B cell (primary cell): ENCODE measurements at regions not wholly inside any gene's neighbourhood (a gene's known extent, or its start where the extent isn't known, plus 50 kb on each side); places are given as distances from the start of the nearest gene placed in this dataset.

Experiments used
- ATAC-seq: fragments of 200-7000 bp; cut with Tn5 transposase; one replicate; pipeline ENCODE4 v1.10.0; 2021; ENCODE audit warnings: low read depth, mild to moderate bottlenecking, moderate number of reproducible peaks, moderate library complexity
- CTCF ChIA-PET: fragments of 350-600 bp; sonication (Branson Sonifier 250); formaldehyde crosslinking; loops from one replicate; lab custom pipeline; 2021; ENCODE audit warnings: antibody characterized with exemption, inconsistent platforms; lab: Charles Lee
- POLR2A ChIA-PET: fragments of 350-600 bp; sonication (Branson Sonifier 250); formaldehyde crosslinking; loops from one replicate; lab custom pipeline; 2021; ENCODE audit warnings: antibody characterized with exemption; lab: Charles Lee
- DNase-seq: peaks from one replicate; pipeline ENCODE4 v3.0.0; 2013
- H2AFZ ChIP-seq: 2 replicates; pipeline ENCODE4 v1.6.1; 2012; ENCODE audit warnings: mild to moderate bottlenecking, low read depth, low read length; ENCODE audit not compliant: insufficient read depth, poor library complexity, severe bottlenecking
- H3K27ac ChIP-seq, 2 donors: 1 replicate in 1 of 2; 2 replicates in 1 of 2; pipeline ENCODE4 v1.5.1; 2012 to 2013; ENCODE audit warnings: low read length in 2 of 2, mild to moderate bottlenecking in 2 of 2, moderate library complexity in 1 of 2
- H3K27me3 ChIP-seq, 4 experiments: fragments of 200-600 bp in 1 of 4; sonication (generic) in 1 of 4; replicated peaks in 1 of 4; 1 replicate in 2 of 4; 2 replicates in 2 of 4; pipeline versions ENCODE4 v1.6.1 to v1.7.0; 2013 to 2016; ENCODE audit warnings: low read length in 3 of 4, mild to moderate bottlenecking in 2 of 4, mixed read lengths in 1 of 4, moderate library complexity in 1 of 4; ENCODE audit not compliant: insufficient read depth in 4 of 4, control insufficient read depth in 3 of 4; ENCODE audit errors: control extremely low read depth in 1 of 4
- H3K36me3 ChIP-seq, 2 experiments: replicated peaks in 1 of 2; 1 replicate in 1 of 2; 2 replicates in 1 of 2; pipeline versions ENCODE4 v1.6.1 to v1.7.1; 2013; ENCODE audit warnings: low read length in 1 of 2; ENCODE audit not compliant: insufficient read depth in 2 of 2, control insufficient read depth in 1 of 2; ENCODE audit errors: control extremely low read depth in 1 of 2, extremely low read depth in 1 of 2
- H3K4me1 ChIP-seq, 2 donors: fragments of 200-600 bp in 1 of 2; sonication (generic) in 1 of 2; 1 replicate in 1 of 2; 2 replicates in 1 of 2; pipeline versions ENCODE4 v1.5.1 to v1.6.1; 2013 to 2017; ENCODE audit warnings: low read length in 2 of 2; ENCODE audit not compliant: control insufficient read depth in 2 of 2, insufficient read depth in 2 of 2
- H3K4me2 ChIP-seq: replicated peaks from 2 replicates; pipeline ENCODE3; 2012; ENCODE audit warnings: mild to moderate bottlenecking, low read depth, low read length; ENCODE audit not compliant: poor library complexity, severe bottlenecking
- H3K4me3 ChIP-seq, 5 experiments: fragments of 200-600 bp in 1 of 5; sonication (generic) in 1 of 5; 1 replicate in 3 of 5; 2 replicates in 2 of 5; pipeline versions ENCODE4 v1.5.1 to v1.7.0; 2011 to 2016; ENCODE audit warnings: low read length in 4 of 5, mild to moderate bottlenecking in 4 of 5, low read depth in 2 of 5, control low read depth in 1 of 5, moderate library complexity in 1 of 5; ENCODE audit not compliant: insufficient read depth in 1 of 5; ENCODE audit errors: control extremely low read depth in 1 of 5, extremely low read depth in 1 of 5
- H3K79me2 ChIP-seq: fragments of 200-600 bp; sonication (generic); one replicate; pipeline ENCODE4 v1.6.0; 2016; ENCODE audit warnings: low read length; ENCODE audit not compliant: control insufficient read depth, insufficient read depth
- H3K9ac ChIP-seq: fragments of 200-600 bp; sonication (generic); 2 replicates; pipeline ENCODE4 v1.6.1; 2017; ENCODE audit warnings: mild to moderate bottlenecking, low read length, moderate library complexity
- H3K9me3 ChIP-seq, 3 donors: one replicate each; pipeline versions ENCODE4 v1.6.1 to v1.7.1; 2013; ENCODE audit warnings: low read length in 2 of 3; ENCODE audit not compliant: control insufficient read depth in 2 of 3, insufficient read depth in 1 of 3; ENCODE audit errors: control extremely low read depth in 1 of 3
- H4K20me1 ChIP-seq: 2 replicates; pipeline ENCODE4 v1.6.0; 2012; ENCODE audit warnings: mild to moderate bottlenecking, low read length; ENCODE audit not compliant: insufficient read depth, control insufficient read depth, poor library complexity, severe bottlenecking
- H3K27ac Mint-ChIP-seq: one replicate; pipeline ENCODE4 v1.8.0; 2021; ENCODE audit warnings: mixed read lengths
- H3K27me3 Mint-ChIP-seq: one replicate; pipeline ENCODE4 v1.8.0; 2021; ENCODE audit warnings: mixed read lengths
- H3K4me1 Mint-ChIP-seq: one replicate; pipeline ENCODE4 v1.8.0; 2021; ENCODE audit warnings: mixed read lengths
- H3K4me3 Mint-ChIP-seq: one replicate; pipeline ENCODE4 v1.8.0; 2021; ENCODE audit warnings: mixed read lengths
- H3K9me3 Mint-ChIP-seq: one replicate; pipeline ENCODE4 v1.8.0; 2022; ENCODE audit warnings: mixed read lengths; ENCODE audit not compliant: insufficient read depth
- EZH2 ChIP-seq: IDR thresholded peaks from 2 replicates; pipeline ENCODE4 v1.6.1; 2012; ENCODE audit warnings: borderline replicate concordance, low read depth, mild to moderate bottlenecking, moderate library complexity, low read length; ENCODE audit not compliant: insufficient read depth, poor library complexity, severe bottlenecking
- WGBS: methylation state at CpG from one replicate; pipeline ENCODE4 v1.1.5; 2013; ENCODE audit warnings: missing lambda C conversion rate; ENCODE audit not compliant: insufficient coverage; 5-methylcytosine and 5-hydroxymethylcytosine counted together
- intact Hi-C: fragments of 100-400 bp; cut with micrococcal nuclease; formaldehyde crosslinking; loops from one replicate; pipeline ENCODE4 v1.10.0; 2022
- TF ChIP-seq, protein P1 (sequence below): fragments of 200-600 bp; IDR thresholded peaks from one replicate; pipeline ENCODE4 v1.8.0; 2022; ENCODE audit warnings: antibody characterized with exemption, mild to moderate bottlenecking

DNA sequence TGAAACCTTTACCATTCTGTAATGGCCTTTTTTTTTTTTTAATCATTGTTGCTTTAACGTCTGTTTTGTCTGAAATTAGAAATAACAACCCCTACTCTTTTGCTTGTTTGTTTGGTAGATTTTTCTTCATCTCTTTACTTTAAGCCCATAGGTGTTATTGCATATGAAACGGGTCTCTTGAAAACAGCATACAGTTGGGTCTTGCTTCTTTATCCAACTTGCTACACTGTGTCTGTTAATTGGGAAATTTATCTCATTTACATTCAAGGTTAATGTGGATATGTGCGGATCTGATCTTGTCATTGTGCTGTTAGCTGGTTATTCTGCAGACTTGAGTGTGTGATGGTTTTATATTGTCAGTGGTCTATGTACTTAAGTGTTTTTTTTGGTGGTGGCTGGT is 78.9 kb upstream of the COP1 start:
- no peak overlapping the region for H3K4me3 Mint-ChIP-seq
- no peak for DNase-seq
- no peak overlapping the region for H3K27ac ChIP-seq
- CTCF ChIA-PET: no interaction called here
- TF ChIP-seq, protein P1, sequence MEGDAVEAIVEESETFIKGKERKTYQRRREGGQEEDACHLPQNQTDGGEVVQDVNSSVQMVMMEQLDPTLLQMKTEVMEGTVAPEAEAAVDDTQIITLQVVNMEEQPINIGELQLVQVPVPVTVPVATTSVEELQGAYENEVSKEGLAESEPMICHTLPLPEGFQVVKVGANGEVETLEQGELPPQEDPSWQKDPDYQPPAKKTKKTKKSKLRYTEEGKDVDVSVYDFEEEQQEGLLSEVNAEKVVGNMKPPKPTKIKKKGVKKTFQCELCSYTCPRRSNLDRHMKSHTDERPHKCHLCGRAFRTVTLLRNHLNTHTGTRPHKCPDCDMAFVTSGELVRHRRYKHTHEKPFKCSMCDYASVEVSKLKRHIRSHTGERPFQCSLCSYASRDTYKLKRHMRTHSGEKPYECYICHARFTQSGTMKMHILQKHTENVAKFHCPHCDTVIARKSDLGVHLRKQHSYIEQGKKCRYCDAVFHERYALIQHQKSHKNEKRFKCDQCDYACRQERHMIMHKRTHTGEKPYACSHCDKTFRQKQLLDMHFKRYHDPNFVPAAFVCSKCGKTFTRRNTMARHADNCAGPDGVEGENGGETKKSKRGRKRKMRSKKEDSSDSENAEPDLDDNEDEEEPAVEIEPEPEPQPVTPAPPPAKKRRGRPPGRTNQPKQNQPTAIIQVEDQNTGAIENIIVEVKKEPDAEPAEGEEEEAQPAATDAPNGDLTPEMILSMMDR: no peak
- TF ChIP-seq EZH2: no peak
- H3K4me3 ChIP-seq: no peak overlapping the region
- no peaks in the 10 kb centered on the region for H3K79me2 ChIP-seq
- 100% methylated on average over 1 of the region's 3 CpGs for WGBS
- no peak overlapping the region for H2AFZ ChIP-seq
- H4K20me1 ChIP-seq: no peaks in the 10 kb centered on the region
- H3K4me1 ChIP-seq: no peaks in the 10 kb centered on the region
- intact Hi-C loops: no loop called here
- H3K9ac ChIP-seq: no peak overlapping the region
- POLR2A ChIA-PET: no interaction called here
- no peak overlapping the region for H3K27ac Mint-ChIP-seq
- H3K4me1 Mint-ChIP-seq: no peaks in the 10 kb centered on the region
- H3K9me3 Mint-ChIP-seq: peaks cover 22% of the 10 kb centered on the region
- H3K27me3 ChIP-seq: peaks cover 0 to 4% (median 1%) of the 10 kb centered on the region in 4 experiments
- peaks cover 4 to 20% (median 8%) of the 10 kb centered on the region in 3 donors for H3K9me3 ChIP-seq
- H3K36me3 ChIP-seq: no peaks in the 10 kb centered on the region
- no peak overlapping the region for H3K4me2 ChIP-seq
- ATAC-seq: no peak
- no peaks in the 10 kb centered on the region for H3K27me3 Mint-ChIP-seq

DNA sequence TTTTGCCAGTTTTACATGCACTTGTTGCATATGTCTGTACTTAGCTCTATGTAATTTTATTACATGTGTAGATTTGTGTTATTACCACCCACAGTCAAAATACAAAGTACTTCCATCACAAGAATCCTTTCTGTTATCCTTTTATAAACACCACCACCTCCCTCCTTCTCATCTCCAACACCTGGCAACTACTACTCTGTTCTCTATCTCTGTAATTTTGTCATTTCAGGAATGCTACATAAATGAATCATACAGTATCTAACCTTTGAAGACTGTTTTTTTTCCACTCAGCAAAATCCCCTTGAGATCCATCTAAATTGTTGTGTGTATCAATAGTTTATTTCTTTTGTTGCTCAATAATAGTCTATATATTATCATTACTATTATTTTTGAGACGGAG is 64.5 kb upstream of the COP1 start:
- TF ChIP-seq, protein P1: no peak
- TF ChIP-seq EZH2: no peak
- Mint-ChIP-seq H3K9me3 (no peaks in the 10 kb centered on the region), H3K27me3 (no peaks in the 10 kb centered on the region), H3K27ac (no peak overlapping the region), H3K4me3 (no peak overlapping the region), H3K4me1 (no peaks in the 10 kb centered on the region)
- ChIA-PET CTCF (no interaction called here), POLR2A (no interaction called here)
- no CpG with 5 or more reads among the region's 1 CpG for WGBS
- H3K4me2 ChIP-seq: no peak overlapping the region
- H3K4me3 ChIP-seq: no peak overlapping the region
- no peaks in the 10 kb centered on the region for H3K27me3 ChIP-seq
- H3K9me3 ChIP-seq: no peaks in the 10 kb centered on the region
- H2AFZ ChIP-seq: no peak overlapping the region
- no peaks in the 10 kb centered on the region for H3K36me3 ChIP-seq
- DNase-seq (no peak), ATAC-seq (no peak)
- H3K4me1 ChIP-seq: no peaks in the 10 kb centered on the region
- H4K20me1 ChIP-seq: no peaks in the 10 kb centered on the region
- no peak overlapping the region for H3K9ac ChIP-seq
- H3K27ac ChIP-seq: no peak overlapping the region
- intact Hi-C loops: no loop called here
- H3K79me2 ChIP-seq: no peaks in the 10 kb centered on the region
